Hindlimb muscle (tissue), 1 donor: ENCODE measurements at regions not wholly inside any gene's neighbourhood (a gene's known extent, or its start where the extent isn't known, plus 50 kb on each side); places are given as distances from the start of the nearest gene placed in this dataset.
A peak's percentile ranks its signal among the peaks of the same experiment; 100 is the strongest.
"Not testable (repeated sequence)": the region's sequence is repeated elsewhere in the genome, so short reads cannot be mapped to it uniquely, and the experiment has no call there.

ENCODE experiments used
- DNase-seq: peaks from one replicate; pipeline ENCODE4 v3.0.0-alpha.2; 2013

- DNase-seq, result no peak
Measured at GRCh38 chr19:30694156-30694755, 322.1 kb downstream of the ZNF536 start.

- no peak for DNase-seq
Measured at GRCh38 chr19:30692879-30693503, 320.8 kb downstream of the ZNF536 start.

GRCh38 chr19:30692181-30692811 is 320.1 kb downstream of the ZNF536 start:
- peak; percentile 62 for DNase-seq

GRCh38 chr19:30691819-30692166 is 319.6 kb downstream of the ZNF536 start:
- DNase-seq, result no peak

- DNase-seq, result no peak
Measured at GRCh38 chr19:30690935-30691818, 319.0 kb downstream of the ZNF536 start.

GRCh38 chr19:30690525-30690924 is 318.3 kb downstream of the ZNF536 start:
- DNase-seq, result no peak

- no peak for DNase-seq
Measured at GRCh38 chr19:30689474-30689873, 317.3 kb downstream of the ZNF536 start.

GRCh38 chr19:30688696-30689095 is 316.5 kb downstream of the ZNF536 start:
- no peak for DNase-seq

- DNase-seq, result no peak
Measured at GRCh38 chr19:30686826-30687566, 314.8 kb downstream of the ZNF536 start.

- no peak for DNase-seq
Measured at GRCh38 chr19:30686176-30686820, 314.1 kb downstream of the ZNF536 start.

GRCh38 chr19:30685426-30686000 is 313.3 kb downstream of the ZNF536 start:
- DNase-seq, result no peak

- no peak for DNase-seq
Measured at GRCh38 chr19:30684613-30685012, 312.4 kb downstream of the ZNF536 start.

GRCh38 chr19:30682999-30683536 is 310.9 kb downstream of the ZNF536 start:
- DNase-seq, result peak; percentile 90

- no peak for DNase-seq
Measured at GRCh38 chr19:30682146-30682998, 310.2 kb downstream of the ZNF536 start.

GRCh38 chr19:30681162-30682100 is 309.2 kb downstream of the ZNF536 start:
- no peak for DNase-seq

- DNase-seq, result not testable (repeated sequence)
Measured at GRCh38 chr19:30680399-30680798, 308.2 kb downstream of the ZNF536 start.

GRCh38 chr19:30679789-30680188 is 307.6 kb downstream of the ZNF536 start:
- no peak for DNase-seq

GRCh38 chr19:30679153-30679702 is 307.0 kb downstream of the ZNF536 start:
- DNase-seq, result no peak

- DNase-seq, result no peak
Measured at GRCh38 chr19:30678168-30678567, 306.0 kb downstream of the ZNF536 start.
